Retinal pigment epithelial cell (primary cell): ENCODE measurements at regions not wholly inside any gene's neighbourhood (a gene's known extent, or its start where the extent isn't known, plus 50 kb on each side); places are given as distances from the start of the nearest gene placed in this dataset.

ENCODE experiments used
- DNase-seq: peaks from one replicate; pipeline ENCODE4 v3.0.0-alpha.2; 2010; ENCODE audit warnings: low read depth
- H3K4me3 ChIP-seq: 2 replicates; pipeline ENCODE4 v1.5.1; 2011; ENCODE audit warnings: mild to moderate bottlenecking, low read length, control low read depth, moderate library complexity
- TF ChIP-seq, protein P1 (sequence below): conservative IDR thresholded peaks from 2 replicates; pipeline ENCODE4 v1.5.1; 2011; ENCODE audit warnings: low read depth, low read length, control low read depth, inconsistent platforms

DNA sequence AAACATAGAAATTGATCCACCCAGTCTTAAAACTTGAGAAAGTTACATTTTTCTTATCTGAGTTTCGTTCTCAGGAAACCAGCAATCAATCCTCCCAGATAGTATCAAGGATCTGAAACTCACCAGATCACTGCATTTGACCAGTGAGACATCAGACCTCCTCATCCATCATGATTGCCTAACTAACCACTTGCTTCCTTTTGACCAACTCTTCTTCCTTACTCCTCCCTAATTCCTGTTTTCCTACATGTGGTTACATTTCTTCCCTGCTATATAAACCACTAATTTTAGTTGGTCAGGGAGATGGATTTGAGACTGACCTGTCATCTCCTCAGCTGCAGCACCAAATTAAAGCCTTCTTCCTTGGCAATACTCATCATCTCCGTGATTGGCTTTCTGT lies 357.1 kb upstream of the POU3F2 start:
- TF ChIP-seq, protein P1, sequence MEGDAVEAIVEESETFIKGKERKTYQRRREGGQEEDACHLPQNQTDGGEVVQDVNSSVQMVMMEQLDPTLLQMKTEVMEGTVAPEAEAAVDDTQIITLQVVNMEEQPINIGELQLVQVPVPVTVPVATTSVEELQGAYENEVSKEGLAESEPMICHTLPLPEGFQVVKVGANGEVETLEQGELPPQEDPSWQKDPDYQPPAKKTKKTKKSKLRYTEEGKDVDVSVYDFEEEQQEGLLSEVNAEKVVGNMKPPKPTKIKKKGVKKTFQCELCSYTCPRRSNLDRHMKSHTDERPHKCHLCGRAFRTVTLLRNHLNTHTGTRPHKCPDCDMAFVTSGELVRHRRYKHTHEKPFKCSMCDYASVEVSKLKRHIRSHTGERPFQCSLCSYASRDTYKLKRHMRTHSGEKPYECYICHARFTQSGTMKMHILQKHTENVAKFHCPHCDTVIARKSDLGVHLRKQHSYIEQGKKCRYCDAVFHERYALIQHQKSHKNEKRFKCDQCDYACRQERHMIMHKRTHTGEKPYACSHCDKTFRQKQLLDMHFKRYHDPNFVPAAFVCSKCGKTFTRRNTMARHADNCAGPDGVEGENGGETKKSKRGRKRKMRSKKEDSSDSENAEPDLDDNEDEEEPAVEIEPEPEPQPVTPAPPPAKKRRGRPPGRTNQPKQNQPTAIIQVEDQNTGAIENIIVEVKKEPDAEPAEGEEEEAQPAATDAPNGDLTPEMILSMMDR, result no peak

DNA sequence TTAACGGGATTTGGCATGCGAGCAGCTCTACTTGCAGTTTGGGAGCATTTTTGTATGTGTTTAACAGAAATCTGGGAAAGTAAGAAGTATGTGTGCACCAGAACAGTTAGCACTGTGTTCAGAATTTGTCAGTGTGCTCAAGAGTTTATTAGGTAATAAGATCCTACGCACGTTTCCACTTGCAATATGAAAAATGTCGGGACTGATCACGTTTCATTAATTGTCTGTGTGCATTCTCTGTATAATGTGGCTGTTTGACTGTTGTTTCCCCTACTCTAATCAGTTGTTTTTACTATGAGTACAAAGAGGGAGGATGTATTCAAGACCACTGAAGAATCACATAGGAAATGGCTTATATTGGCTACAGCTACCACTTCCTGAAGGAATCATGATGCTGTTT lies 349.7 kb upstream of the POU3F2 start:
- DNase-seq, result no peak
- H3K4me3 ChIP-seq, result no peak overlapping the region
- TF ChIP-seq, protein P1, result no peak

More for the DNA sequence above, 357.1 kb upstream of the POU3F2 start:
- no peak for DNase-seq
- no peak overlapping the region for H3K4me3 ChIP-seq

DNA sequence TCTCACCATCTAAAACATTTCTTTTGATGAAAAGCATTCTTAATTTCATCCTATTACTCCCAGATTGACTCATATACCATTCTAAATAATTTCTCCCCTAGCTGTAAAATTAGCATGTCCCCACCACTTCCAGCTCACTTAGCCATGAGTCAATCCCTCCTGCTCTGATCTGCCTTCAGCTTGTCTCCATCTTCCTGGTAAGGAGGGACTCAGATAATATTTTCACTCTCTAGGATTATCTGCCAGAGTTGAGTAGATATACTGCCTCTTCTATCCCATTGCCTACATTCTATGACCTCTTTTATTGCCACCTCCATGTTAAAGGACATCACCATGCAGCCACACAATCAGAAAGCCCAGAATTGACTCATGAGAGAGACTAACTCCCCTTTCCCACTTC lies 348.8 kb upstream of the POU3F2 start:
- no peak for DNase-seq
- H3K4me3 ChIP-seq, result no peak overlapping the region
- TF ChIP-seq, protein P1, result no peak

DNA sequence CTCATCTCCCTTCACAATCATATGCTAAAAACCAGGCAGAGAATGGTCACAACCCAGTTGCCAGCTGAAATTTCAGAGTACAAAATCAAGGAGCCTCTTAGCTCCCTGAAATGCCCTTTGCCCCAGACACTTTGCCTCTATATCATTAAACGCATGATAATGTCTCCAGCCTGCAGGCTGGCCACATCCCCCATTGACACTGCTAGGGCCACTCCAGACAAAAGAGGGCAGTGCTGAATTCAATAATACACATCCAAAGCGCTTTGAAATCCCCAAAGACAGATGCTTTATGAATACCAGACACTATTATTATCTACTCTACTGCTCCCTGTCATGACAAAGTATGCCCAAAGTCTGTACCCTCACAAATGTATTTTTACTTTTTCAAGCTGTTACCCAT lies 348.3 kb upstream of the POU3F2 start:
- DNase-seq, result no peak
- TF ChIP-seq, protein P1, result no peak
- no peak overlapping the region for H3K4me3 ChIP-seq

DNA sequence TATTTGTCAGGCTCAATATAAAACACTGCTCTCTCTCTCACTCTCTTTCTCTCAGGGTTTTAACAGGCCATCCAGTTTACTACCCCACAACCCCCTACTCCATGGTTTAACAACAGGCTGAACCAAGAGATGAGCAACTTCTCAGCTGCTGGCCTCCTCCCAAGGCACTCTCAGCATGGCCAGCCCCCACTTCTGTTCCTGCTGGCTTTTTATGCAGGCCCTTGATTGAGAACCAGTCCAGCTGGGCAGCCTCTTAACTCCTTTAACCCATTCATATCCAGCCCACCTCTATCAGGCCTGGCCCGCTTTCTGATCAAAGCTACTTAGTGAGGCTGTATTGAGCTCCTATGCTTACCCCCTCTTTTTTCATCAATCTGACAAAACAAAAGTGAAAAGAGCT lies 346.8 kb upstream of the POU3F2 start:
- H3K4me3 ChIP-seq, result no peak overlapping the region
- TF ChIP-seq, protein P1, result no peak
- DNase-seq, result no peak

DNA sequence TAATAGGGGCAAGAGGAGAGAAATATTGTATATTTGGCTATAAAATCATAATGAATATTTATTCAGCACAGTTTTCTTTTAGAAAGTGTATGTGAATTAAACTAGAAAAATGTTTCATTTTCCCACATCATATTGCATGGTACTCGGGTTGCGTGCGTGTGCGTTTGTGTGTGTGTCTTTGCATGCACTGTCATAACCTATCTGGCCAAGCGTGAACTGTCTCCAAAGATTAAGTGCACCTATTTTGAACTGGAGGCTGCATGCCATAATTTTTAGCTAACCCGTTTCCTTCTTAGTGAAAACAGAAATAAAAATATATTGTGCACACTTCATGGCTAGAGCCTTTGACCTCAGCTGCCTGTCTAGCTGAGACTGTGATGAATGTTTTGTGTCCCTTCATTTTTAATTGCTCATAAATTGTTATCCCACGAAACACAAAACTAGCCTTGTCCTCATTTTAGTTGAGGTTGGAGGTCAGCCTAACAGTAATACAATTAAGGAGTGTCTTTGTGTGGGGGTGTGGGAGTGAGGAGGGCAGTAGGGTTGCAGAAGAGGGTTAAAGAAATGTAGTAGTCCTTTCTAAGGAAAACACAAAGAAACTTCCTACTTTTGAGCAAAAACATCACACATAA lies 336.1 kb upstream of the POU3F2 start:
- DNase-seq, result no peak
- TF ChIP-seq, protein P1, result no peak
- no peak overlapping the region for H3K4me3 ChIP-seq

DNA sequence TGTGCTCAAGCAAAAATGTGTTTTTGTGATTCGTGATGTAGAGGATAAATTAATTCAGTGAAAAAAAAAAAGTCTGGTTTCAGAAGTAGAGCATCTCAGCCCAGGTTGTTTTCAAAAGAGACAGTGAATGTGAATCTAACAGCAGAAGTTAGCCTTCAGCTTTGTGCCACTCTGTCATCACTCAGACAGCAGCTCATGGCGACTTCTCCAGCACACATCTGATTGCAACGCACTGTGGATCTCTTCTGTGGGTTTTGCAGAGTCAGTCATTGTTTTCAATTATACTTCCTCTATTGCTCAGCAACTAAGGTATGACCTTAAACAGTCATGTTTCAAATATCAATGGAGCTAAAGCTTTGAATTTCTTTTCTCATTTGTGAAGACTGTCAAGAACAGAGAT lies 335.5 kb upstream of the POU3F2 start:
- DNase-seq, result no peak
- TF ChIP-seq, protein P1, result no peak
- H3K4me3 ChIP-seq, result no peak overlapping the region
